ENCODE measurements at regions not wholly inside any gene's neighbourhood (a gene's known extent, or its start where the extent isn't known, plus 50 kb on each side); places are given as distances from the start of the nearest gene placed in this dataset.

- Histone ChIP-seq H3K4ac (replicated peaks; ENCODE audit: insufficient read length, low read depth, low read length) (no peak overlapping the region), H4K20me1 (replicated peaks in 1 of 2; ENCODE audit: control insufficient read depth in 1 of 2, insufficient read depth in 2 of 2, low read length in 2 of 2) (no peaks in the 10 kb centered on the region), H3K9me3 (ENCODE audit: insufficient read depth in 2 of 2, low read depth in 1 of 2, low read length in 1 of 2) (no peaks in the 10 kb centered on the region), H2BK20ac (ENCODE audit: low read length) (no peak overlapping the region), H3K79me1 (ENCODE audit: low read depth, low read length) (no peaks in the 10 kb centered on the region), H3K23me2 (ENCODE audit: low read depth, low read length) (no peaks in the 10 kb centered on the region), H3K23ac (ENCODE audit: insufficient read length) (no peak overlapping the region), H3K27ac (ENCODE audit: low read depth, low read length) (no peak overlapping the region), H2BK5ac (ENCODE audit: low read depth, low read length) (no peak overlapping the region), H4K8ac (ENCODE audit: extremely low read depth, insufficient read depth, low read length) (no peak overlapping the region), H2AFZ (ENCODE audit: low read length) (no peak overlapping the region; the same call in 1 of the 2 replicates), H4K91ac (replicated peaks; ENCODE audit: insufficient read length, low read length) (no peak overlapping the region), H4K5ac (ENCODE audit: insufficient read length, low read depth, low read length) (no peak overlapping the region), H3K9ac (replicated peaks in 1 of 4; ENCODE audit: extremely low read depth in 1 of 4, low read depth in 3 of 4, low read length in 3 of 4) (no peak overlapping the region), H3K27me3 (replicated peaks in 1 of 4; ENCODE audit: control insufficient read depth in 3 of 4, extremely low read depth in 1 of 4, insufficient read depth in 3 of 4, low read length in 3 of 4) (no peaks in the 10 kb centered on the region; a peak in 1 of 7 replicates), H3K14ac (ENCODE audit: insufficient read length) (no peak overlapping the region), H3K4me3 (ENCODE audit: extremely low read depth in 1 of 4, insufficient read depth in 2 of 4, low read depth in 3 of 4, low read length in 4 of 4) (no peak overlapping the region), H2BK120ac (replicated peaks; ENCODE audit: low read depth, low read length) (no peak overlapping the region), H3K4me2 (ENCODE audit: insufficient read depth in 1 of 2, low read depth in 2 of 2, low read length in 2 of 2) (no peak overlapping the region), H3K4me1 (replicated peaks in 1 of 4; ENCODE audit: control insufficient read depth in 3 of 4, insufficient read depth in 4 of 4, low read length in 3 of 4) (peaks cover 0 to 6% (median 0%) of the 10 kb centered on the region in 4 experiments; a peak in 1 of 7 replicates), H3K18ac (ENCODE audit: extremely low read depth, low read length) (no peak overlapping the region), H3K56ac (replicated peaks; ENCODE audit: insufficient read length, low read depth, low read length) (no peak overlapping the region), H3K79me2 (ENCODE audit: control insufficient read depth in 1 of 2, insufficient read depth in 2 of 2, low read length in 2 of 2) (no peaks in the 10 kb centered on the region), H2BK15ac (ENCODE audit: low read length) (no peak overlapping the region), H2AK5ac (ENCODE audit: low read depth, low read length) (no peak overlapping the region), H3K36me3 (ENCODE audit: control insufficient read depth in 2 of 4, insufficient read depth in 4 of 4, low read length in 3 of 4) (no peaks in the 10 kb centered on the region), H2BK12ac (ENCODE audit: low read depth, low read length) (no peak overlapping the region)
- 71% methylated on average over 2 of the region's 2 CpGs; no CpG with 5 or more reads in 1 of the 2 experiments for WGBS, 2 experiments (ENCODE audit: extremely low coverage in 1 of 2, insufficient coverage in 1 of 2, insufficient read length in 1 of 2, insufficient replicate concordance in 2 of 2, low coverage in 1 of 2, low lambda C conversion rate in 2 of 2, missing lambda C conversion rate in 1 of 2)
- no peak for FAIRE-seq
- no peak for TF ChIP-seq JUND (IDR thresholded peaks at IDR 0.05; ENCODE audit: low read length)
- no peak for TF ChIP-seq SIN3A (conservative IDR thresholded peaks at IDR 0.05 in 1 of 2, IDR thresholded peaks at IDR 0.05 in 1 of 2; ENCODE audit: low read depth in 1 of 2, low read length in 2 of 2)
- no peak for TF ChIP-seq SUZ12 (IDR thresholded peaks at IDR 0.05; ENCODE audit: low read length)
- no peak for TF ChIP-seq GTF2F1 (IDR thresholded peaks at IDR 0.05; ENCODE audit: borderline replicate concordance, low read depth, low read length)
- no peak for TF ChIP-seq EGR1 (IDR thresholded peaks at IDR 0.05; ENCODE audit: borderline replicate concordance, low read depth, low read length)
- TF ChIP-seq RBBP5 (IDR thresholded peaks at IDR 0.05; ENCODE audit: borderline replicate concordance, low read depth, low read length): no peak
- CTCF ChIA-PET (ENCODE audit: partially characterized antibody): no interaction called here
- POLR2A ChIA-PET (ENCODE audit: partially characterized antibody): interaction anchor here (0.7 kb wide), 1 partner anchor 19 kb away, joined by 3 read pairs; no protein-coding TSS in a partner anchor
- no peak for DNase-seq (ENCODE audit: low read depth in 1 of 2, low spot score in 2 of 2)
Measured at GRCh38 chr7:85634951-85635350, 448.1 kb upstream of the SEMA3D start.

Data from H1 (cell line).